ENCODE measurements at regions not wholly inside any gene's neighbourhood (a gene's known extent, or its start where the extent isn't known, plus 50 kb on each side); places are given as distances from the start of the nearest gene placed in this dataset.

DNA sequence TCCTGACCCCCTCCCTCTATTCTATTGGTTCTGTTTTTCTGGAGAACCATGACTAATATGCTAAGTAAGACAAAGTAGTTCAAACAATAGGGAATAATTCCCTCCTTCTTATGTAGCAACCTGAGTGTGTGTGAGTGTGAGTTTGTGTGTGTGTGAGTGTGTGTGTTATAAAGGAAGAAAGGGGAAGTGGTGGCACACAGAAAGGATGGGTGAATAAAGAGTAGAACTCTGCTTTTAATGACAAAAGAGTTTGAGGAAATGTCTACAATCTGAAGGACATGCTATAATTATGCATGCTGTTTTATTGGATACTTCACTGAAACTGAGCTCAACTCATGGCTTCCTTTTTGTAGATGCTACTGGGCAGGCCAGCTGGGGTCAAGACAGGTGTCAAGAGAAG is 489.5 kb downstream of the REEP3 start:
- Histone ChIP-seq H3K4me3 (ENCODE audit: insufficient read depth in 1 of 2, low read depth in 1 of 2, low read length in 2 of 2) (no peak overlapping the region), H2BK5ac (ENCODE audit: low read depth, low read length, poor library complexity, severe bottlenecking) (no peak overlapping the region), H3K4ac (ENCODE audit: low read depth in 1 of 2, low read length in 2 of 2) (no peak overlapping the region), H2AFZ (ENCODE audit: low read depth, low read length) (no peak overlapping the region), H2BK15ac (ENCODE audit: low read depth, poor library complexity, severe bottlenecking) (no peak overlapping the region), H4K91ac (ENCODE audit: low read length) (no peak overlapping the region), H3K18ac (ENCODE audit: low read depth in 1 of 2, low read length in 2 of 2) (no peak overlapping the region), H2BK120ac (ENCODE audit: low read depth, low read length) (no peak overlapping the region), H3K14ac (ENCODE audit: low read length in 2 of 2) (no peak overlapping the region), H3K23ac (ENCODE audit: low read length in 2 of 2) (no peak overlapping the region), H4K8ac (ENCODE audit: low read length) (no peak overlapping the region), H3K36me3 (ENCODE audit: control insufficient read depth in 1 of 2, insufficient read depth in 2 of 2, low read depth in 1 of 2, low read length in 2 of 2) (no peaks in the 10 kb centered on the region), H3K27me3 (ENCODE audit: control insufficient read depth in 1 of 2, insufficient read depth in 1 of 2, low read length in 2 of 2) (no peaks in the 10 kb centered on the region), H3K9me3 (ENCODE audit: control insufficient read depth, low read length) (no peaks in the 10 kb centered on the region), H3K4me1 (ENCODE audit: control insufficient read depth, insufficient read depth, low read depth, low read length) (no peaks in the 10 kb centered on the region), H3K9ac (ENCODE audit: low read length) (no peak overlapping the region), H3K4me2 (ENCODE audit: low read length, poor library complexity, severe bottlenecking) (no peak overlapping the region), H2BK12ac (ENCODE audit: low read length in 2 of 2) (no peak overlapping the region), H2AK5ac (ENCODE audit: low read length, severe bottlenecking) (no peak overlapping the region), H3K27ac (ENCODE audit: low read length, poor library complexity, severe bottlenecking) (no peak overlapping the region), H3K79me1 (replicated peaks; ENCODE audit: low read length, poor library complexity, severe bottlenecking) (no peaks in the 10 kb centered on the region)
- no peak for DNase-seq

DNA sequence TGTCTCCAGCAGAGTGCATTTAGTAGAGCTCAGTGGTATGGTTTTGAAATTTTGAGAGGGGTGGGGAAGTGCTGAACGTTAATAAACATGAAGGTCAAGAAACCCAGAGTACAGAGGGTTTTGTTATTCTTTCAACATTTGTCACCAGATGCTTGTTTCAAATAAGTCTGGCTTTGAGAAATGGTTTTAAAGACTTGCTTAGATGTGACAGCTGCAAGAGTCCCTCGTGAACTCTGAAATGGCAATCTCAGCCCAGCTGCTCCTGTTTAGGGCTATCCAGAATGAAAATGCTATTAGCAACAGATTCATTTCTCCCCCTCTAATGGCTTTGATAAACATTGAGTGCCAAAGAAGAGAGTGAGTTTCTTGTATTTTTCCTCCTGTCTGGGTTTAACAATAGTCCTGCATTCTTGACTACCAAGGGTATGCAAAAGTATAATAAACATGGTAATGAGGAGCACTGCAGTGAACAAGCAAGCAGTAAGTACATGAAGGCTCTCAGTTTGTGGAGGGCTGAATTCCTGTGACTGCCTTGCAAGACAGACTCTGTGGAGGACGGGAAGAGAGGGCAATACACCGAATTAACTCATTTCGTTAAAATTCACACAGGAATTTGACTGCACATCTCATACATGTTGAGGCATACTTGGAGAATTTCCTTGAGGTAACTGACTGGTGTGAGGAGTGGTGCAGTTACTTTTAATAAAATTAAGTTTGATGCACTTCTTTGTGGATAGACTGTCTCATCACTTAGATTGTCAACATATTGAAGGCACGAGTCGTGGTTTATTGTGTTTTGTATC is 490.9 kb downstream of the REEP3 start:
- Histone ChIP-seq H3K9ac (ENCODE audit: low read length) (no peak overlapping the region), H3K4ac (ENCODE audit: low read depth in 1 of 2, low read length in 2 of 2) (no peak overlapping the region), H4K91ac (ENCODE audit: low read length) (no peak overlapping the region), H2AFZ (ENCODE audit: low read depth, low read length) (no peak overlapping the region), H3K9me3 (ENCODE audit: control insufficient read depth, low read length) (no peaks in the 10 kb centered on the region), H3K18ac (ENCODE audit: low read depth in 1 of 2, low read length in 2 of 2) (no peak overlapping the region), H3K27me3 (ENCODE audit: control insufficient read depth in 1 of 2, insufficient read depth in 1 of 2, low read length in 2 of 2) (no peaks in the 10 kb centered on the region), H2BK12ac (ENCODE audit: low read length in 2 of 2) (no peak overlapping the region), H2AK5ac (ENCODE audit: low read length, severe bottlenecking) (no peak overlapping the region), H4K8ac (ENCODE audit: low read length) (no peak overlapping the region), H3K79me1 (replicated peaks; ENCODE audit: low read length, poor library complexity, severe bottlenecking) (no peaks in the 10 kb centered on the region), H3K27ac (ENCODE audit: low read length, poor library complexity, severe bottlenecking) (no peak overlapping the region), H2BK5ac (ENCODE audit: low read depth, low read length, poor library complexity, severe bottlenecking) (no peak overlapping the region), H3K4me1 (ENCODE audit: control insufficient read depth, insufficient read depth, low read depth, low read length) (no peaks in the 10 kb centered on the region), H3K23ac (ENCODE audit: low read length in 2 of 2) (no peak overlapping the region), H3K36me3 (ENCODE audit: control insufficient read depth in 1 of 2, insufficient read depth in 2 of 2, low read depth in 1 of 2, low read length in 2 of 2) (no peaks in the 10 kb centered on the region), H2BK120ac (ENCODE audit: low read depth, low read length) (no peak overlapping the region), H3K14ac (ENCODE audit: low read length in 2 of 2) (no peak overlapping the region), H3K4me2 (ENCODE audit: low read length, poor library complexity, severe bottlenecking) (no peak overlapping the region), H2BK15ac (ENCODE audit: low read depth, poor library complexity, severe bottlenecking) (no peak overlapping the region), H3K4me3 (ENCODE audit: insufficient read depth in 1 of 2, low read depth in 1 of 2, low read length in 2 of 2) (no peak overlapping the region)
- 45% methylated on average over 5 of the region's 7 CpGs for WGBS
- no peak for DNase-seq

DNA sequence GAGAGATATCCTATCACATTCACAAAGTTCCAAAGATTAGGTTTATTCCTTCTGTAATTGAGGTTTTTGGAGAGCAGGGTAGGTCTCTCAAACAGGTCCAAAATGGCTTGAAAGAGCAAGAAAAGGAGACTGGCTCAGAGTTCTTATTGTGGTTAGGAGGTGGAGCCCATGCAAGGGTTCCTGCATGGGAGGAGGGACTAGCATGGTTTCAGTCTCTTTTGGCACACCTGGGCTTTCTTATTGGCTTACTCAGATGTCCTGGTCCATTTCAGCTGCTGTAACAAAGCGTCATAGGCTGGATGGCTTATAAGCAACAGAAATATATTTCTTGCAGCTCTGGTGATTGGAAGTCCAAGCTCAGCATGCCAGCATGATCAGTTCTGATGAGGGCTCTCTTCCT is 493.1 kb downstream of the REEP3 start:
- no peak for DNase-seq
- Histone ChIP-seq H3K4me2 (ENCODE audit: low read length, poor library complexity, severe bottlenecking) (no peak overlapping the region), H3K79me1 (replicated peaks; ENCODE audit: low read length, poor library complexity, severe bottlenecking) (no peaks in the 10 kb centered on the region), H4K8ac (ENCODE audit: low read length) (no peak overlapping the region), H3K4me3 (ENCODE audit: insufficient read depth in 1 of 2, low read depth in 1 of 2, low read length in 2 of 2) (no peak overlapping the region), H3K9ac (ENCODE audit: low read length) (no peak overlapping the region), H3K27ac (ENCODE audit: low read length, poor library complexity, severe bottlenecking) (no peak overlapping the region), H3K18ac (ENCODE audit: low read depth in 1 of 2, low read length in 2 of 2) (no peak overlapping the region), H2AFZ (ENCODE audit: low read depth, low read length) (no peak overlapping the region), H2BK5ac (ENCODE audit: low read depth, low read length, poor library complexity, severe bottlenecking) (no peak overlapping the region), H3K4ac (ENCODE audit: low read depth in 1 of 2, low read length in 2 of 2) (no peak overlapping the region), H2BK12ac (ENCODE audit: low read length in 2 of 2) (no peak overlapping the region), H3K14ac (ENCODE audit: low read length in 2 of 2) (no peak overlapping the region), H4K91ac (ENCODE audit: low read length) (no peak overlapping the region), H3K4me1 (ENCODE audit: control insufficient read depth, insufficient read depth, low read depth, low read length) (no peaks in the 10 kb centered on the region), H2BK15ac (ENCODE audit: low read depth, poor library complexity, severe bottlenecking) (no peak overlapping the region), H3K9me3 (ENCODE audit: control insufficient read depth, low read length) (no peaks in the 10 kb centered on the region), H3K27me3 (ENCODE audit: control insufficient read depth in 1 of 2, insufficient read depth in 1 of 2, low read length in 2 of 2) (no peaks in the 10 kb centered on the region), H3K23ac (ENCODE audit: low read length in 2 of 2) (no peak overlapping the region), H3K36me3 (ENCODE audit: control insufficient read depth in 1 of 2, insufficient read depth in 2 of 2, low read depth in 1 of 2, low read length in 2 of 2) (no peaks in the 10 kb centered on the region), H2BK120ac (ENCODE audit: low read depth, low read length) (no peak overlapping the region), H2AK5ac (ENCODE audit: low read length, severe bottlenecking) (no peak overlapping the region)
- WGBS: 67% methylated on average over 1 of the region's 1 CpG

DNA sequence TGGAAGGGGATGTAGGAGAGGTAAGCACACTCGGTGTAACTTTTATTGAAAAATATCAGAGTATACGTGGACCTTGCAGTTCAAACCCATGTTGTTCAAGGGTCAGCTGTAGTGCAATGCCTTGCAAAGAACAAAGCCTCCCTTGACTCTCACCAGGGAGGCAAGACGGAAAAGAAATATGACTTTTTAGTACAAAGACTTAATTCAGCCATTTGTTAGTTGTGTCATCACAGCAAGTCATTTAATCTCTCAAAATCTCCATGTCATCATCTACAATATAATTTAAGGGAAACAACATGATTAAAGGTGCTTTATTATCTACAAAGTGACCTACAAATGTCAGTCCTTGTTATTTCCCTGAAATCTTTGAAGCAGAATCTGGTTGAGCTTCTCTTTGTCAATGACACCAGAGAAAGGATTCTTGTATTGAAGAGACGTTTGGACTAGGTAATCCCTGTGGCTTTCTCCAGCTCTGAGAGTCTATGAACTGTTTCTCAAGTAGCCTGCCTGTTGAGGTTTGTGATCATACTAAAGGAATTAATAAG is 502.8 kb downstream of the REEP3 start:
- Histone ChIP-seq H2AK5ac (ENCODE audit: low read length, severe bottlenecking) (no peak overlapping the region), H3K9me3 (ENCODE audit: control insufficient read depth, low read length) (no peaks in the 10 kb centered on the region), H3K14ac (ENCODE audit: low read length in 2 of 2) (no peak overlapping the region), H3K27ac (ENCODE audit: low read length, poor library complexity, severe bottlenecking) (no peak overlapping the region), H2BK120ac (ENCODE audit: low read depth, low read length) (no peak overlapping the region), H3K4me2 (ENCODE audit: low read length, poor library complexity, severe bottlenecking) (no peak overlapping the region), H2BK12ac (ENCODE audit: low read length in 2 of 2) (no peak overlapping the region), H3K4ac (ENCODE audit: low read depth in 1 of 2, low read length in 2 of 2) (no peak overlapping the region), H2BK15ac (ENCODE audit: low read depth, poor library complexity, severe bottlenecking) (no peak overlapping the region), H3K79me1 (replicated peaks; ENCODE audit: low read length, poor library complexity, severe bottlenecking) (no peaks in the 10 kb centered on the region), H3K4me3 (ENCODE audit: insufficient read depth in 1 of 2, low read depth in 1 of 2, low read length in 2 of 2) (no peak overlapping the region), H4K8ac (ENCODE audit: low read length) (no peak overlapping the region), H3K4me1 (ENCODE audit: control insufficient read depth, insufficient read depth, low read depth, low read length) (no peaks in the 10 kb centered on the region), H3K23ac (ENCODE audit: low read length in 2 of 2) (no peak overlapping the region), H4K91ac (ENCODE audit: low read length) (no peak overlapping the region), H3K27me3 (ENCODE audit: control insufficient read depth in 1 of 2, insufficient read depth in 1 of 2, low read length in 2 of 2) (no peaks in the 10 kb centered on the region), H3K18ac (ENCODE audit: low read depth in 1 of 2, low read length in 2 of 2) (no peak overlapping the region), H2AFZ (ENCODE audit: low read depth, low read length) (no peak overlapping the region), H3K36me3 (ENCODE audit: control insufficient read depth in 1 of 2, insufficient read depth in 2 of 2, low read depth in 1 of 2, low read length in 2 of 2) (no peaks in the 10 kb centered on the region), H3K9ac (ENCODE audit: low read length) (no peak overlapping the region), H2BK5ac (ENCODE audit: low read depth, low read length, poor library complexity, severe bottlenecking) (no peak overlapping the region)
- WGBS: 67% methylated on average over 4 of the region's 4 CpGs
- DNase-seq: no peak

Measured in mesenchymal stem cell (in vitro differentiated cells and primary cell).